ENCODE measurements at regions not wholly inside any gene's neighbourhood (a gene's known extent, or its start where the extent isn't known, plus 50 kb on each side); places are given as distances from the start of the nearest gene placed in this dataset.

DNA sequence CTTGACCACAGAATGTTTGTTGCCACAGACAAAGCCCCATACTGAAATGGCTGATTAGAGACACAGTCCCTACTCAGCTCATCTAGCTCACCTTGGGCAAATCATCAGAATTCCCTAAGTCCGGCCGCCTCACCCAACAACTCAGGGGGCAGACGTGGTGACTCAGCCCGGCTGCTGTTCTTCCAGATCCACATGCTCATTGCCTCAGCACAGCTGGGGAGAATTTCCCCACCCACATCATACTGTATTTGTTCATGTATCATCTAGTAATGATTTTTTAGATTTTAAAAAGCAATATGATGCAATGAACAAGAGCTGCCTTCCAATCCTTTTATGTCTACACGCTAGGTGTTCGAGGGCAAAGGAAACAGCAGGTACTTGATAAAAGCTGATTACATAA is 333.8 kb upstream of the TENM3 start:
- Histone ChIP-seq H3K4me3 (replicated peaks in 1 of 2; ENCODE audit: low read depth in 1 of 2, low read length in 2 of 2) (no peak overlapping the region), H3K9me3 (ENCODE audit: control insufficient read depth in 1 of 2, insufficient read depth in 1 of 2, low read depth in 1 of 2, low read length in 2 of 2) (no peaks in the 10 kb centered on the region; a peak in 1 of 4 replicates), H3K27me3 (ENCODE audit: insufficient read depth, low read length) (no peaks in the 10 kb centered on the region), H3K4me1 (ENCODE audit: control insufficient read depth in 1 of 2, insufficient read depth in 2 of 2, low read length in 2 of 2) (no peaks in the 10 kb centered on the region), H3K79me2 (ENCODE audit: insufficient read depth, low read length) (no peaks in the 10 kb centered on the region), H3K27ac (ENCODE audit: low read depth, low read length) (no peak overlapping the region), H3K9ac (ENCODE audit: low read length) (no peak overlapping the region), H4K20me1 (ENCODE audit: insufficient read depth) (no peaks in the 10 kb centered on the region), H3K4me2 (ENCODE audit: low read length) (no peak overlapping the region), H3K36me3 (ENCODE audit: control insufficient read depth in 1 of 2, insufficient read depth in 2 of 2, low read length in 2 of 2) (no peaks in the 10 kb centered on the region), H3K9me2 (ENCODE audit: insufficient read depth) (no peaks in the 10 kb centered on the region), H2AFZ (ENCODE audit: low read depth, low read length, poor library complexity, severe bottlenecking) (no peak overlapping the region)
- ChIA-PET POLR2A (no interaction called here), RAD21 (ENCODE audit: low non-redundant PET in 1 of 2, low total read pairs in 2 of 2, uncharacterized antibody in 2 of 2, unreplicated experiment in 2 of 2) (no interaction called here), CTCF (no interaction called here)
- TF ChIP-seq ZFX (IDR thresholded peaks at IDR 0.05) = no peak
- TF ChIP-seq REST (IDR thresholded peaks at IDR 0.05; ENCODE audit: low read depth) = no peak
- no peak for TF ChIP-seq EZH2phosphoT487 (IDR thresholded peaks at IDR 0.05; ENCODE audit: borderline replicate concordance)
- TF ChIP-seq SRF (IDR thresholded peaks at IDR 0.05; ENCODE audit: low read depth) = no peak
- TF ChIP-seq CEBPB (IDR thresholded peaks at IDR 0.05; ENCODE audit: low read depth) = no peak
- ATAC-seq = no peak
- intact Hi-C loops (cut with micrococcal nuclease) = no loop called here
- DNase-seq (ENCODE audit: low read depth, low spot score) = no peak
- BruUV-seq (replicated peaks) = no TSS peak

GRCh38 chr4:181911420-181911819 is 331.8 kb upstream of the TENM3 start:
- no peaks in the 10 kb centered on the region for H4K20me1 ChIP-seq (ENCODE audit: insufficient read depth)
- no peak overlapping the region for H3K4me3 ChIP-seq (replicated peaks in 1 of 2; ENCODE audit: low read depth in 1 of 2, low read length in 2 of 2)
- no peak overlapping the region for H3K9ac ChIP-seq (ENCODE audit: low read length)
- DNase-seq (ENCODE audit: low read depth, low spot score) (no peak), ATAC-seq (no peak)
- no peaks in the 10 kb centered on the region for H3K36me3 ChIP-seq (ENCODE audit: control insufficient read depth in 1 of 2, insufficient read depth in 2 of 2, low read length in 2 of 2)
- no peaks in the 10 kb centered on the region for H3K4me1 ChIP-seq (ENCODE audit: control insufficient read depth in 1 of 2, insufficient read depth in 2 of 2, low read length in 2 of 2)
- no peaks in the 10 kb centered on the region for H3K9me2 ChIP-seq (ENCODE audit: insufficient read depth)
- H2AFZ ChIP-seq (ENCODE audit: low read depth, low read length, poor library complexity, severe bottlenecking) = no peak overlapping the region
- no peaks in the 10 kb centered on the region for H3K27me3 ChIP-seq (ENCODE audit: insufficient read depth, low read length)
- ChIA-PET POLR2A (no interaction called here), CTCF (no interaction called here), RAD21 (ENCODE audit: low non-redundant PET in 1 of 2, low total read pairs in 2 of 2, uncharacterized antibody in 2 of 2, unreplicated experiment in 2 of 2) (no interaction called here)
- H3K9me3 ChIP-seq (ENCODE audit: control insufficient read depth in 1 of 2, insufficient read depth in 1 of 2, low read depth in 1 of 2, low read length in 2 of 2) = no peaks in the 10 kb centered on the region
- H3K79me2 ChIP-seq (ENCODE audit: insufficient read depth, low read length) = no peaks in the 10 kb centered on the region
- no TSS peak for BruUV-seq (replicated peaks)
- intact Hi-C loops (cut with micrococcal nuclease) = no loop called here
- H3K27ac ChIP-seq (ENCODE audit: low read depth, low read length) = no peak overlapping the region
- H3K4me2 ChIP-seq (ENCODE audit: low read length) = no peak overlapping the region
- TF ChIP-seq EGR1 (IDR thresholded peaks at IDR 0.05; ENCODE audit: low read depth) (no peak), CBX3 (IDR thresholded peaks at IDR 0.05; ENCODE audit: low read depth) (no peak), POLR2A (IDR thresholded peaks at IDR 0.05; ENCODE audit: borderline replicate concordance, extremely low read depth, insufficient read depth, insufficient read length) (no peak), MAX (IDR thresholded peaks at IDR 0.05) (no peak), RAD21 (IDR thresholded peaks at IDR 0.05; ENCODE audit: low read depth) (no peak), CTCF (IDR thresholded peaks at IDR 0.05 in 2 of 3, conservative IDR thresholded peaks at IDR 0.05 in 1 of 3; ENCODE audit: borderline replicate concordance in 1 of 3, insufficient read depth in 1 of 3, low read depth in 2 of 3, low read length in 2 of 3) (no peak), CEBPB (IDR thresholded peaks at IDR 0.05; ENCODE audit: low read depth) (no peak), JUND (IDR thresholded peaks at IDR 0.05) (no peak), REST (IDR thresholded peaks at IDR 0.05; ENCODE audit: low read depth) (no peak), SRF (IDR thresholded peaks at IDR 0.05; ENCODE audit: low read depth) (no peak), SP1 (IDR thresholded peaks at IDR 0.05; ENCODE audit: low read depth) (no peak)

All from HCT116 (cell line).